ENCODE measurements at regions not wholly inside any gene's neighbourhood (a gene's known extent, or its start where the extent isn't known, plus 50 kb on each side); places are given as distances from the start of the nearest gene placed in this dataset.

- TF ChIP-seq CTCF (IDR thresholded peaks at IDR 0.05; ENCODE audit: poor library complexity, severe bottlenecking) (no peak), EZH2 (IDR thresholded peaks at IDR 0.05; ENCODE audit: borderline replicate concordance, insufficient read depth, low read length, poor library complexity, severe bottlenecking) (no peak), POLR2AphosphoS5 (IDR thresholded peaks at IDR 0.05) (no peak), EP300 (conservative IDR thresholded peaks at IDR 0.05; ENCODE audit: poor library complexity, severe bottlenecking) (no peak)
These were observed 231.9 kb downstream of the BCL11B start for GRCh38 chr14:99040052-99040451.

Data from neural cell (in vitro differentiated cells).